Upper lobe of left lung (tissue), 6 donors: ENCODE measurements at regions not wholly inside any gene's neighbourhood (a gene's known extent, or its start where the extent isn't known, plus 50 kb on each side); places are given as distances from the start of the nearest gene placed in this dataset.

Experiments
- ATAC-seq, 2 donors: fragments of 200-7000 bp; cut with Tn5 transposase; one replicate each; pipeline ENCODE4 v1.9.1; 2022; ENCODE audit warnings: mild to moderate bottlenecking in 2 of 2, moderate library complexity in 2 of 2; ENCODE audit not compliant: low FRiP score in 2 of 2
- DNase-seq, 2 donors: peaks; one replicate each; pipeline ENCODE4 v3.0.0-alpha.2; 2019 to 2020
- H3K27ac ChIP-seq, 4 donors: fragments of 200-600 bp; sonication (generic); one replicate each; pipeline ENCODE4 v1.5.1; 2016 to 2019
- H3K27me3 ChIP-seq, 4 donors: fragments of 200-600 bp; sonication (generic); one replicate each; pipeline ENCODE4 v1.5.1; 2017 to 2019
- H3K36me3 ChIP-seq, 4 donors: fragments of 200-600 bp; sonication (generic); one replicate each; pipeline ENCODE4 v1.5.1; 2016 to 2019
- H3K4me1 ChIP-seq, 4 donors: fragments of 200-600 bp; sonication (generic); one replicate each; pipeline ENCODE4 v1.5.1; 2018 to 2019
- H3K4me3 ChIP-seq, 4 donors: fragments of 200-600 bp; sonication (generic); one replicate each; pipeline ENCODE4 v1.5.1; 2017 to 2019; ENCODE audit warnings: mild to moderate bottlenecking in 2 of 4, moderate library complexity in 1 of 4
- H3K9me3 ChIP-seq, 4 donors: fragments of 200-600 bp; sonication (generic); one replicate each; pipeline ENCODE4 v1.5.1; 2018 to 2019
- EP300 ChIP-seq, 4 donors: sonication (generic); formaldehyde crosslinking; IDR thresholded peaks; one replicate each; pipeline ENCODE4 v1.5.1; 2017; ENCODE audit warnings: antibody characterized with exemption in 4 of 4, control low read depth in 2 of 4
- POLR2A ChIP-seq, 4 donors: fragments of 450-650 bp; IDR thresholded peaks; one replicate each; pipeline ENCODE4 v1.5.1; 2016 to 2017; ENCODE audit warnings: antibody characterized with exemption in 4 of 4, mild to moderate bottlenecking in 2 of 4
- POLR2AphosphoS5 ChIP-seq, 2 donors: sonication (generic); formaldehyde crosslinking; IDR thresholded peaks; one replicate each; pipeline ENCODE4 v1.5.1; 2017; ENCODE audit warnings: antibody characterized with exemption in 2 of 2
- WGBS, 2 donors: methylation state at CpG; one replicate each; pipeline ENCODE4 v1.1.5; 2017 to 2018; 5-methylcytosine and 5-hydroxymethylcytosine counted together
- TF ChIP-seq, protein P1 (sequence below), 6 experiments: fragments of 450-650 bp in 4 of 6; fragments of 200-600 bp in 2 of 6; sonication (generic) in 2 of 6; IDR thresholded peaks; one replicate each; pipeline ENCODE4 v1.5.1; 2016 to 2019; ENCODE audit warnings: antibody characterized with exemption in 6 of 6
- donor health status: DM: no; HTN: no; CAD: no; lungs with moderate emphysema.
- donor health status: DM: no; HTN: yes; CAD: no; lungs with severe emphysema.

DNA sequence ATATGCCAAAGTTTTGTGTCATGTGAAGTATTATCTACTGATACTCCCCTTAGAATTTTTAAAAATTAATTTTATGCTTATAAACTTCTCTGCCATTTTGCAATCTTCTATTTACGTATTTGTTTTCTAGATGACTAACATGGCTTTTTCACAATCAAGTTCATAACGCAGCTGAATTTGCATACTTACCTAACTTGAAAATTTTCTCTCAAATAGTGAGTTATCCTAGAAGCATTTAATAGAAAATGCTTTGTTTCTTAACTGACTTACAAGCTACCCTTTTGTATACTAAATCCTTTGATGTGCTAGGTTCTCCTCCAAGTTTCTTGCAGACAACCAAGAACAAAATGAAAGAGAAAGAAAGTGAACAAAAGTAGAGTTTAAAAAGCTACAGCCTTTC, 683.5 kb downstream of the LIG4 start:
- Histone ChIP-seq H3K27me3 (no peaks in the 10 kb centered on the region), H3K36me3 (no peaks in the 10 kb centered on the region), H3K4me1 (no peaks in the 10 kb centered on the region), H3K27ac (no peak overlapping the region), H3K4me3 (no peak overlapping the region), H3K9me3 (no peaks in the 10 kb centered on the region)
- no peak for ATAC-seq
- TF ChIP-seq, protein P1, sequence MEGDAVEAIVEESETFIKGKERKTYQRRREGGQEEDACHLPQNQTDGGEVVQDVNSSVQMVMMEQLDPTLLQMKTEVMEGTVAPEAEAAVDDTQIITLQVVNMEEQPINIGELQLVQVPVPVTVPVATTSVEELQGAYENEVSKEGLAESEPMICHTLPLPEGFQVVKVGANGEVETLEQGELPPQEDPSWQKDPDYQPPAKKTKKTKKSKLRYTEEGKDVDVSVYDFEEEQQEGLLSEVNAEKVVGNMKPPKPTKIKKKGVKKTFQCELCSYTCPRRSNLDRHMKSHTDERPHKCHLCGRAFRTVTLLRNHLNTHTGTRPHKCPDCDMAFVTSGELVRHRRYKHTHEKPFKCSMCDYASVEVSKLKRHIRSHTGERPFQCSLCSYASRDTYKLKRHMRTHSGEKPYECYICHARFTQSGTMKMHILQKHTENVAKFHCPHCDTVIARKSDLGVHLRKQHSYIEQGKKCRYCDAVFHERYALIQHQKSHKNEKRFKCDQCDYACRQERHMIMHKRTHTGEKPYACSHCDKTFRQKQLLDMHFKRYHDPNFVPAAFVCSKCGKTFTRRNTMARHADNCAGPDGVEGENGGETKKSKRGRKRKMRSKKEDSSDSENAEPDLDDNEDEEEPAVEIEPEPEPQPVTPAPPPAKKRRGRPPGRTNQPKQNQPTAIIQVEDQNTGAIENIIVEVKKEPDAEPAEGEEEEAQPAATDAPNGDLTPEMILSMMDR (IDR thresholded peaks at IDR 0.05): no peak
- TF ChIP-seq POLR2AphosphoS5 (IDR thresholded peaks at IDR 0.05) (no peak), EP300 (IDR thresholded peaks at IDR 0.05) (no peak), POLR2A (IDR thresholded peaks at IDR 0.05) (no peak)
- WGBS, 2 donors: 68 to 87% methylated on average over 2 of the region's 2 CpGs
- DNase-seq: no peak

DNA sequence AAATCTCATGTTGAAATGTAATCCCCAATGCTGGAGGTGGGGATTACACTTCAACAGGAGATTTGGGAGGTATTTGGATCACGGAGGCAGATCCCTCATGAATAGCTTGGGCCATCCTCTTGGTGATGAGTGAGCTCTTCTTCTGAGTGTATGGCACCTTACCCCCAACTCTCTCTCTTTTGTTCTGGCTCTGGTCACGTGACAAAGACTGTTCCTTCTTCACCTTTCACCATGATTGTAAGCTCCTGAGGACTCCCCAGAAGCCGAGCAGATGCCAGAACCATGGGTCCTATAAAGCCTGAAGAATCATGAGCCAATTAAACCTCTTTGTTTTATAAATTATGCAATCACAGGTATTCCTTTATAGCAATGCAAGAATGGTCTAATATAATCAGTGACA, 684.2 kb downstream of the LIG4 start:
- WGBS, 2 donors: 72 to 90% methylated on average over 3 of the region's 3 CpGs
- ATAC-seq (no peak), DNase-seq (no peak)
- TF ChIP-seq POLR2AphosphoS5 (IDR thresholded peaks at IDR 0.05) (no peak), EP300 (IDR thresholded peaks at IDR 0.05) (no peak), POLR2A (IDR thresholded peaks at IDR 0.05) (no peak)
- TF ChIP-seq, protein P1 (IDR thresholded peaks at IDR 0.05): no peak
- Histone ChIP-seq H3K9me3 (no peaks in the 10 kb centered on the region), H3K36me3 (no peaks in the 10 kb centered on the region), H3K4me1 (no peaks in the 10 kb centered on the region), H3K4me3 (no peak overlapping the region), H3K27me3 (no peaks in the 10 kb centered on the region), H3K27ac (no peak overlapping the region)

- DNase-seq (no peak), ATAC-seq (no peak)
- H3K4me1 ChIP-seq: no peaks in the 10 kb centered on the region
- no peak overlapping the region for H3K27ac ChIP-seq
- WGBS, 2 donors: 65 to 87% methylated on average over 4 of the region's 4 CpGs
- H3K4me3 ChIP-seq: no peak overlapping the region
- TF ChIP-seq POLR2A (IDR thresholded peaks at IDR 0.05): no peak
- no peak for TF ChIP-seq EP300 (IDR thresholded peaks at IDR 0.05)
- TF ChIP-seq, protein P1 (IDR thresholded peaks at IDR 0.05): no peak
- no peak for TF ChIP-seq POLR2AphosphoS5 (IDR thresholded peaks at IDR 0.05)
- H3K9me3 ChIP-seq: no peaks in the 10 kb centered on the region
- no peaks in the 10 kb centered on the region for H3K27me3 ChIP-seq
- no peaks in the 10 kb centered on the region for H3K36me3 ChIP-seq
These were observed 686.3 kb downstream of the LIG4 start for GRCh38 chr13:107529035-107529434.

GRCh38 chr13:107518780-107519179, 696.6 kb downstream of the LIG4 start:
- ATAC-seq: no peak
- Histone ChIP-seq H3K9me3 (no peaks in the 10 kb centered on the region), H3K27me3 (no peaks in the 10 kb centered on the region), H3K36me3 (no peaks in the 10 kb centered on the region), H3K27ac (no peak overlapping the region), H3K4me1 (no peaks in the 10 kb centered on the region), H3K4me3 (no peak overlapping the region)
- TF ChIP-seq EP300 (IDR thresholded peaks at IDR 0.05) (no peak), POLR2A (IDR thresholded peaks at IDR 0.05) (no peak), POLR2AphosphoS5 (IDR thresholded peaks at IDR 0.05) (no peak)
- TF ChIP-seq, protein P1 (IDR thresholded peaks at IDR 0.05): no peak
- WGBS, 2 donors: 81 to 85% methylated on average over 4 of the region's 4 CpGs
- no peak for DNase-seq

DNA sequence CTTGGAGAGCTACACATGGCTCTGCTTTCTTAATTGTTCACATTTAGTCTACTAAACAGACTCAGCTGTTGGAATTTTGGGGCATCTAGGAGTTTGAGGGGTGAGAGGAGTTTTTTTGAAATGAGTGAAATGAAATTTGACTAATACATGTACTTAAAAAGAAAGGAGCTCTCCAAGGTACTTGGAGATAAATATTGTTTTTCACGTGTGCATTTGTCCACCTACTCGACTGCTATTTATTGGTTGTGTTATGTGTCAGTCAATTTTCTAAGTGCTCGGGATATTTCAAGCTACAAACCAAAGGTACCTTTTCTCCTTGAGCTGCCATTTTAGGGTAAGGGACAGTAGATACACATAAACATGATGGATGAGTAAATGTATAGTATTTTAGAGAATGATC, 697.0 kb downstream of the LIG4 start:
- 61 to 65% methylated on average over 3 of the region's 3 CpGs for WGBS, 2 donors
- no peak for TF ChIP-seq POLR2A (IDR thresholded peaks at IDR 0.05)
- no peak for TF ChIP-seq EP300 (IDR thresholded peaks at IDR 0.05)
- no peak for TF ChIP-seq POLR2AphosphoS5 (IDR thresholded peaks at IDR 0.05)
- TF ChIP-seq, protein P1 (IDR thresholded peaks at IDR 0.05): no peak
- H3K4me1 ChIP-seq: no peaks in the 10 kb centered on the region
- no peak for ATAC-seq
- DNase-seq: no peak
- H3K4me3 ChIP-seq: no peak overlapping the region
- H3K36me3 ChIP-seq: no peaks in the 10 kb centered on the region
- no peak overlapping the region for H3K27ac ChIP-seq
- H3K27me3 ChIP-seq: no peaks in the 10 kb centered on the region
- H3K9me3 ChIP-seq: no peaks in the 10 kb centered on the region
